ENCODE measurements at regions not wholly inside any gene's neighbourhood (a gene's known extent, or its start where the extent isn't known, plus 50 kb on each side); places are given as distances from the start of the nearest gene placed in this dataset.

- no peak for DNase-seq
Observed at GRCh38 chr6:146865756-146866379, 267.1 kb downstream of the ADGB start.

GRCh38 chr6:146866731-146867414, 268.1 kb downstream of the ADGB start:
- no peak for DNase-seq

DNA sequence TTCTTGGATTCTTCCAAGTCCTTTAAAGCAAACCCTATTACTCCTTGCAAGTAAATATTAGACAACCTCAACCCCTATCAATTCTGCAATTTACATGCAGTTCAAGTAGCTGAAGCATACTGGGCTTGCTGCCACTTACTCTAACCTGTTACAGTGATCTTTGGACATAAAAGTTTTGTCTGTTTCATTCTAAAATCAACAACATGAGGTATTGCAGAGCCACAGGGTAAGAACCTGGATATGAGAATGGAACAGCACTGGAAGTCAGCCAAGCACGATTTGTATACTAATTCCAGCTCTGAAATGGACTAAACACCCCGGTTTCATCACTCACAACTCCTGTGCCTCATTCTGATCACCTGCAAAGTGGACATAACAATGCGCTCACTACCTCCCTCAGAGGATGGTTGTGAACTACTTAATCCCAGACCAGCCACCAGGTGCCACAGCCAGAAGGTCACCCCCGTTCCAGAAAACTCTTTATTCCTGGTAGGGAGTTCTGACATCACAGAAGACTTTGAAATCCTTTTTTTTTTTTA, 270.0 kb downstream of the ADGB start:
- no peak for DNase-seq

- no peak for DNase-seq
Observed at GRCh38 chr6:146870760-146871159, 272.0 kb downstream of the ADGB start.

- no peak for DNase-seq
Observed at GRCh38 chr6:146871611-146872425, 273.0 kb downstream of the ADGB start.

DNA sequence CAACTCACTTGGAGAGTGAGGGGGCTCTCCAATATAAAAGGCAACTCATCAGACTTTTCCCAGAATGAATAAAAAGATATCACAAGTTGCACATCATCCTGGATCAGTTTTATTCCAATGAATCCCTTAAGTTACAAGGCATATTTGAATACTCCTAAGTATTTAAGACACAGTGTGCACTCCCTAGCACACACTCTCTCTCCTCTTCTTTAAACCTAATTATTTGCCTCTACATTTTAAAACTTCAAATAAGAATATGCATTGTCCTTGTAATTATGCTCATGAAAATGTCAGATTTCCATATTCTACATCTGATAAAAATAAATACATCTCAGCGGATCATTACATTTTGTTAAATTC, 273.6 kb downstream of the ADGB start:
- no peak for DNase-seq

DNA sequence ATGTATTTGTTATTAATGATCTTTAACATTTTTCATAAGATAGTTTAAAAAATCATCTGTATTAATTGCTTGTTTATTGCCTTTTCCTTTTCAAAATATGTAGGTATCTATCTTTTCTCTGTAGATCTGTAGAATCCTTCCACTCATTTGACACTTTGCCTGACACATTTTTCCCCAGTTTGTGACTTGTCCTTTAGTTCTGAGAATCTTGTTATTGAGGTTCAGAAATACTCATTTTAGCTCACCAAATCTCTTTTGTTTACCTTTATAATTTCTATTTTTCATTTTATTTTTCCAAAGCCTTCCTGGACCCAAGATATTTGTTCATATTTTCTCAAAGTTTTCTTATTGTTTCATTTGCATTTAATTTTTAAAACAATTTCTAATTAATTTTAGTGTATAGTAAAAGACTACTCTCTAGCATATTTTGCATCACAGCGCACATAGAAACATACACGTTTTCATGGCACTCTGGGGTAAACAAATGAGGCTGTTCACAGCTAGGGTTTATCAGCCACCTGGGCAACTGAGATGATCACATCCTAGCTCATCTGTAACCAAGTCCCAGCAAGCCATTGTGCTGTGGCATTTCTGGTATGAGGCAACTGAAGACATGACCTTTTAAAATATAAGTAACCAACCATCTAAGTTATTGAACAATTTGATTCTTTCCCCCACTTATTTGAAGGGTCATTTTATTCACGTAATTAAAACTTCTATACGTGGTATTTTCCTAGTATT, 275.7 kb downstream of the ADGB start:
- no peak for DNase-seq

- no peak for DNase-seq
Observed at GRCh38 chr6:146875927-146876270, 277.1 kb downstream of the ADGB start.

DNA sequence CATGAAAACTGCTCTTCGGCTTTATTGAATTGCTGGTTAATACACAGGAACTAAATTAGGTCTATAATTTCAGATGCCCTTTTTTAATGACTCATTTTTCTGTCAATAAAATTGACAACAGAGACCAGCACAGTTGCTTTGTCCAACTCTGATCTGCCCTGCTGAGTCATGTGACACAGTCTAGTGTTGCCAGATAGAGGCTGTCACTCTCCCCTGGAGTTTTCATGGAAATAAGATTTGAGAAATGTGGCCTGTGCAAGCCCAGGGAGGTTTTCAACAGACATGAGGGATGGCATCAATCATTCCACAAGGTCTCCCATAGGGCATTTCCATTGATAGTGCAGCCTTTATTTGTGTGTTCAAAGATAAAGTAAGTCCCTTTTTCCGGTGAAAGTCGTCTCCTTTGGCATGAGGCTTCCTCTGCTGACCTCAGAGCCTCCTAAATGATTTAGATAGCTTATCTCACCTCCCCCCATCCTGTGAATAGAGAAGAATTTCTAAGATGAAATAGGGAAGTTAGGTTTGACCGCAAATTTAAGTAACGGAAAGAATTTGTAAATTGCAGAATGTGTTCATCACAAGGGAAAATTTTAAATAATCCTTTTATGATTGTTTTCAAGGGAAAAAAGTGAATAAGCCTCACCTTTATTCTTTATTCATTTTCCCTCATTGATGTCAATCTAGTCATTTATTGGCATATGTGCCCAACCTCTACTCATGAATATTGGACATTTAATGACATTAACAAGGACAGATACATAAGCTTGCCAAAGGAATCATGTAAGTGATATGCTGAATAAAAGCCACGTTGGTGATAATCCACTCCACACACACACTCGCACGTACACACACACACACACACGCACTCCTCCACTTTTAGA, 277.7 kb downstream of the ADGB start:
- no peak for DNase-seq

- no peak for DNase-seq
Observed at GRCh38 chr6:146878168-146878951, 279.6 kb downstream of the ADGB start.

GRCh38 chr6:146878952-146879340, 280.2 kb downstream of the ADGB start:
- no peak for DNase-seq

- no peak for DNase-seq
Observed at GRCh38 chr6:146879406-146880117, 280.8 kb downstream of the ADGB start.

GRCh38 chr6:146881228-146882181, 282.7 kb downstream of the ADGB start:
- no peak for DNase-seq

- DNase-seq, result no peak
Observed at GRCh38 chr6:146883640-146884531, 285.1 kb downstream of the ADGB start.

GRCh38 chr6:146884728-146885127, 286.0 kb downstream of the ADGB start:
- DNase-seq, result no peak

GRCh38 chr6:146885708-146886457, 287.1 kb downstream of the ADGB start:
- DNase-seq, result no peak

DNA sequence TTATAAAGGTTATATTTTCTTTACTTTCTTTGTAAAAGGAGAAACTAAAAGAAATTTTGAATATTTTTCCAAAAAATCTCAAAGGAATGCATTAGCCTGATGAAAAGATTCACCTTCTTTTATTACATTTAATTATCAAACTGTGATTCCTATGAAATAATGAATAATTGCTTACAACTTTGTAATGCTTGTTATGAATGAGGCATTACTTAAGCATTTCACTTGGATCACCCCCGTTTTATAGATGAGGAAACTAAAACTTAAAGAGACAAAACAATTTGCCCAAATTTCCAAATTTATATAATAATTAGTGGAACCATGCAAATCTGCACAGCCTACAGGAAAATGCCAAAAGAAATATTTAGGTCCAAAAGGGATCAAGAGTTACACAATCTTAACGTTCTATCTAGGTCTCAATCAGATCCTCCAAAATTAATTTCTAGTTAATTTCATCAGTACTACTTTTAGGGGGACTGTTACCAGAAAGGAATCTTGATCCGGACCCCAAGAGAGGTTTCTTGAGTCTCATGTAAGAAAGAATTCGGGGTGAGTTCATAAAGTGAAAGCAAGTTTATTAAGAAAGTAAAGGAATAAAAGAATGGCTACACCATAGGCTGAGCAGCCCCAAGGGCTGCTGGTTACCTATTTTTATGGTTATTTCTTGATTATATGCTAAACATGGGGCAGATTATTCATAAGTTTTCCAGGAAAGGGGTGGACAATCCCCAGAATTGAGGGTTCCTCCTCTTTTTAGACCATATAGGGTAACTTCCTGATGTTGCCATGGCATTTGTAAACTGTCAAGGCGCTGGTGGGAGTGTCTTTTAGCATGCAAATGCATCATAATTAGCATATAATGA, 288.0 kb downstream of the ADGB start:
- no peak for DNase-seq

Measured in NCI-H526 treated with DMSO at 0.1 percent for 48 hours (cell line).